Liver (tissue), 8 donors: ENCODE measurements at regions not wholly inside any gene's neighbourhood (a gene's known extent, or its start where the extent isn't known, plus 50 kb on each side); places are given as distances from the start of the nearest gene placed in this dataset.

Experiments used
- DNase-seq: peaks from one replicate; pipeline ENCODE4 v3.0.0-alpha.2; 2017; ENCODE audit warnings: low spot score
- H3K27ac ChIP-seq, 2 donors: one replicate each; pipeline ENCODE4 v1.7.0; 2013; ENCODE audit warnings: inconsistent platforms in 2 of 2, low read length in 2 of 2, control low read depth in 1 of 2, low read depth in 1 of 2, mild to moderate bottlenecking in 1 of 2
- H3K27me3 ChIP-seq, 4 donors: one replicate each; pipeline versions ENCODE4 v1.6.1 to v1.7.0; 2013; ENCODE audit warnings: low read length in 3 of 4, inconsistent platforms in 1 of 4, mild to moderate bottlenecking in 1 of 4, moderate library complexity in 1 of 4; ENCODE audit not compliant: control insufficient read depth in 4 of 4, insufficient read depth in 4 of 4
- H3K36me3 ChIP-seq, 4 donors: one replicate each; pipeline versions ENCODE4 v1.6.1 to v1.7.0; 2013; ENCODE audit warnings: low read length in 3 of 4, mild to moderate bottlenecking in 3 of 4, low read depth in 1 of 4, moderate library complexity in 1 of 4; ENCODE audit not compliant: control insufficient read depth in 4 of 4, insufficient read depth in 3 of 4
- H3K4me1 ChIP-seq, 4 donors: one replicate each; pipeline versions ENCODE4 v1.6.1 to v1.7.0; 2013; ENCODE audit warnings: low read length in 3 of 4, mild to moderate bottlenecking in 3 of 4, moderate library complexity in 1 of 4; ENCODE audit not compliant: control insufficient read depth in 4 of 4, insufficient read depth in 4 of 4
- H3K4me3 ChIP-seq, 3 donors: one replicate each; pipeline versions ENCODE4 v1.6.1 to v1.7.0; 2013; ENCODE audit warnings: low read length in 3 of 3, control low read depth in 1 of 3, low read depth in 1 of 3, mild to moderate bottlenecking in 1 of 3
- H3K9ac ChIP-seq, 2 donors: one replicate each; pipeline ENCODE4 v1.7.0; 2013; ENCODE audit warnings: low read length in 2 of 2, mild to moderate bottlenecking in 2 of 2, moderate library complexity in 2 of 2, control low read depth in 1 of 2, low read depth in 1 of 2
- H3K9me3 ChIP-seq, 4 donors: one replicate each; pipeline versions ENCODE4 v1.6.1 to v1.7.0; 2013; ENCODE audit warnings: low read length in 3 of 4; ENCODE audit not compliant: control insufficient read depth in 4 of 4
- ATF3 ChIP-seq: IDR thresholded peaks from 2 replicates; pipeline ENCODE4 v1.6.1; 2016; ENCODE audit warnings: antibody characterized with exemption
- FOXA1 ChIP-seq: IDR thresholded peaks from 2 replicates; pipeline ENCODE4 v1.6.1; 2016; ENCODE audit warnings: antibody characterized with exemption
- FOXA2 ChIP-seq: IDR thresholded peaks from 2 replicates; pipeline ENCODE4 v1.6.1; 2016; ENCODE audit warnings: antibody characterized with exemption
- GABPA ChIP-seq, 2 donors: IDR thresholded peaks in 1 of 2; conservative IDR thresholded peaks in 1 of 2; 2 replicates each; pipeline ENCODE4 v1.6.1; 2016; ENCODE audit warnings: antibody characterized with exemption in 2 of 2, mild to moderate bottlenecking in 1 of 2, moderate library complexity in 1 of 2
- HNF4A ChIP-seq, 2 donors: conservative IDR thresholded peaks; 2 replicates each; pipeline ENCODE4 v1.6.1; 2016; ENCODE audit warnings: antibody characterized with exemption in 2 of 2, mild to moderate bottlenecking in 2 of 2
- HNF4G ChIP-seq: IDR thresholded peaks from 2 replicates; pipeline ENCODE4 v1.6.1; 2016; ENCODE audit warnings: antibody characterized with exemption
- JUND ChIP-seq, 2 donors: IDR thresholded peaks; 2 replicates each; pipeline ENCODE4 v1.6.1; 2016; ENCODE audit warnings: antibody characterized with exemption in 2 of 2
- MAX ChIP-seq: IDR thresholded peaks from 2 replicates; pipeline ENCODE4 v1.6.1; 2016; ENCODE audit warnings: antibody characterized with exemption
- NR2F2 ChIP-seq: IDR thresholded peaks from 2 replicates; pipeline ENCODE4 v1.6.1; 2016; ENCODE audit warnings: antibody characterized with exemption
- RAD21 ChIP-seq, 2 donors: IDR thresholded peaks; 2 replicates each; pipeline ENCODE4 v1.6.1; 2016; ENCODE audit warnings: antibody characterized with exemption in 2 of 2, mild to moderate bottlenecking in 2 of 2
- RXRA ChIP-seq, 2 donors: IDR thresholded peaks; 2 replicates each; pipeline ENCODE4 v1.6.1; 2017 to 2018; ENCODE audit warnings: antibody characterized with exemption in 2 of 2, mild to moderate bottlenecking in 1 of 2
- SP1 ChIP-seq: IDR thresholded peaks from 2 replicates; pipeline ENCODE4 v1.6.1; 2018; ENCODE audit warnings: antibody characterized with exemption, mild to moderate bottlenecking
- TAF1 ChIP-seq: conservative IDR thresholded peaks from 2 replicates; pipeline ENCODE4 v1.6.1; 2016; ENCODE audit warnings: antibody characterized with exemption, mild to moderate bottlenecking
- YY1 ChIP-seq: IDR thresholded peaks from 2 replicates; pipeline ENCODE4 v1.6.1; 2016; ENCODE audit warnings: antibody characterized with exemption, mild to moderate bottlenecking
- WGBS: extraction: QIAGEN DNeasy Blood & Tissue Kit; methylation state at CpG from one replicate; pipeline ENCODE4 v1.1.7; 2013; 5-methylcytosine and 5-hydroxymethylcytosine counted together
- TF ChIP-seq, protein P1 (sequence below): IDR thresholded peaks from 2 replicates; pipeline ENCODE4 v1.6.1; 2016; ENCODE audit warnings: antibody characterized with exemption
- TF ChIP-seq, protein P2 (sequence below): IDR thresholded peaks from 2 replicates; pipeline ENCODE4 v1.6.1; 2016; ENCODE audit warnings: antibody characterized with exemption, mild to moderate bottlenecking
- TF ChIP-seq, protein P3 (sequence below): fragments of 150-350 bp; IDR thresholded peaks from 2 replicates; pipeline ENCODE4 v1.5.1; 2017; ENCODE audit warnings: improper control_type of control experiment, low read depth, low read length; ENCODE audit not compliant: missing input control
- donor health status: healthy.
- donor health status: healthy.
- donor health status: healthy.
- donor health status: healthy.
- donor health status: healthy.

DNA sequence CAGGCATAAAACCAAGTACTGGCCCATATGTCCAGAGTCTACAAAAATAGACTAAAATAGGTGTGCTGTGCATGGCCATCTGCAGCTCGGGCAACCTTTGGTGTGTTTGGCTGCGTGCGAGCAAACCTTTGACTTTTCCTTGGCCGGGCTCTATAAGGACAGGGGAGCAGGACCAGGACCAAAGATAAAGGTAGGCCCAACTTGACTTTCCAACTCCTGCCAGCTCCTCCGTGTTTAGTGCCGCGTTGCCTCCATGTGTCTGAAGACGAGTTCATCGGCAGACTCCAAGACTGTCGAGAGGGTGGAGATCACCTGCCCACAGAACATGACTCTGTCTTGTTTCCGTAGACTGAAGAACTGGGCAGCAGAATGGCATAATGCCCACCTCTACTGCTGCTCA lies 375.5 kb downstream of the IRS2 start:
- DNase-seq = no peak
- Histone ChIP-seq H3K36me3 (no peaks in the 10 kb centered on the region), H3K4me1 (peaks cover 6 to 34% (median 11%) of the 10 kb centered on the region in 4 donors), H3K9ac (no peak overlapping the region), H3K27ac (no peak overlapping the region), H3K27me3 (no peaks in the 10 kb centered on the region), H3K9me3 (no peaks in the 10 kb centered on the region), H3K4me3 (no peak overlapping the region)
- TF ChIP-seq, protein P1, sequence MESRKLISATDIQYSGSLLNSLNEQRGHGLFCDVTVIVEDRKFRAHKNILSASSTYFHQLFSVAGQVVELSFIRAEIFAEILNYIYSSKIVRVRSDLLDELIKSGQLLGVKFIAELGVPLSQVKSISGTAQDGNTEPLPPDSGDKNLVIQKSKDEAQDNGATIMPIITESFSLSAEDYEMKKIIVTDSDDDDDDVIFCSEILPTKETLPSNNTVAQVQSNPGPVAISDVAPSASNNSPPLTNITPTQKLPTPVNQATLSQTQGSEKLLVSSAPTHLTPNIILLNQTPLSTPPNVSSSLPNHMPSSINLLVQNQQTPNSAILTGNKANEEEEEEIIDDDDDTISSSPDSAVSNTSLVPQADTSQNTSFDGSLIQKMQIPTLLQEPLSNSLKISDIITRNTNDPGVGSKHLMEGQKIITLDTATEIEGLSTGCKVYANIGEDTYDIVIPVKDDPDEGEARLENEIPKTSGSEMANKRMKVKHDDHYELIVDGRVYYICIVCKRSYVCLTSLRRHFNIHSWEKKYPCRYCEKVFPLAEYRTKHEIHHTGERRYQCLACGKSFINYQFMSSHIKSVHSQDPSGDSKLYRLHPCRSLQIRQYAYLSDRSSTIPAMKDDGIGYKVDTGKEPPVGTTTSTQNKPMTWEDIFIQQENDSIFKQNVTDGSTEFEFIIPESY = no peak
- TF ChIP-seq NR2F2 (no peak), FOXA2 (no peak), RAD21 (IDR thresholded peaks at IDR 0.05) (no peak), RXRA (IDR thresholded peaks at IDR 0.05) (no peak), FOXA1 (no peak), ATF3 (no peak), GABPA (IDR thresholded peaks at IDR 0.05 in 1 of 2, conservative IDR thresholded peaks at IDR 0.05 in 1 of 2) (no peak), JUND (IDR thresholded peaks at IDR 0.05) (no peak), HNF4G (no peak), TAF1 (no peak), HNF4A (conservative IDR thresholded peaks at IDR 0.05) (no peak), MAX (no peak)
- TF ChIP-seq, protein P2, sequence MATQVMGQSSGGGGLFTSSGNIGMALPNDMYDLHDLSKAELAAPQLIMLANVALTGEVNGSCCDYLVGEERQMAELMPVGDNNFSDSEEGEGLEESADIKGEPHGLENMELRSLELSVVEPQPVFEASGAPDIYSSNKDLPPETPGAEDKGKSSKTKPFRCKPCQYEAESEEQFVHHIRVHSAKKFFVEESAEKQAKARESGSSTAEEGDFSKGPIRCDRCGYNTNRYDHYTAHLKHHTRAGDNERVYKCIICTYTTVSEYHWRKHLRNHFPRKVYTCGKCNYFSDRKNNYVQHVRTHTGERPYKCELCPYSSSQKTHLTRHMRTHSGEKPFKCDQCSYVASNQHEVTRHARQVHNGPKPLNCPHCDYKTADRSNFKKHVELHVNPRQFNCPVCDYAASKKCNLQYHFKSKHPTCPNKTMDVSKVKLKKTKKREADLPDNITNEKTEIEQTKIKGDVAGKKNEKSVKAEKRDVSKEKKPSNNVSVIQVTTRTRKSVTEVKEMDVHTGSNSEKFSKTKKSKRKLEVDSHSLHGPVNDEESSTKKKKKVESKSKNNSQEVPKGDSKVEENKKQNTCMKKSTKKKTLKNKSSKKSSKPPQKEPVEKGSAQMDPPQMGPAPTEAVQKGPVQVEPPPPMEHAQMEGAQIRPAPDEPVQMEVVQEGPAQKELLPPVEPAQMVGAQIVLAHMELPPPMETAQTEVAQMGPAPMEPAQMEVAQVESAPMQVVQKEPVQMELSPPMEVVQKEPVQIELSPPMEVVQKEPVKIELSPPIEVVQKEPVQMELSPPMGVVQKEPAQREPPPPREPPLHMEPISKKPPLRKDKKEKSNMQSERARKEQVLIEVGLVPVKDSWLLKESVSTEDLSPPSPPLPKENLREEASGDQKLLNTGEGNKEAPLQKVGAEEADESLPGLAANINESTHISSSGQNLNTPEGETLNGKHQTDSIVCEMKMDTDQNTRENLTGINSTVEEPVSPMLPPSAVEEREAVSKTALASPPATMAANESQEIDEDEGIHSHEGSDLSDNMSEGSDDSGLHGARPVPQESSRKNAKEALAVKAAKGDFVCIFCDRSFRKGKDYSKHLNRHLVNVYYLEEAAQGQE = no peak
- 71% methylated on average over 11 of the region's 11 CpGs for WGBS

- Histone ChIP-seq H3K27ac (peak overlapping the region; percentile 76 to 89), H3K27me3 (no peaks in the 10 kb centered on the region), H3K4me3 (no peak overlapping the region), H3K9me3 (no peaks in the 10 kb centered on the region), H3K4me1 (peaks cover 8 to 37% (median 12%) of the 10 kb centered on the region in 4 donors), H3K9ac (no peak overlapping the region), H3K36me3 (no peaks in the 10 kb centered on the region)
- no peak for DNase-seq
- 33% methylated on average over 14 of the region's 14 CpGs for WGBS
- TF ChIP-seq RAD21 (IDR thresholded peaks at IDR 0.05) (peak in 1 of 2 donors; percentile 39), TAF1 (no peak), SP1 (peak; percentile 84), GABPA (IDR thresholded peaks at IDR 0.05 in 1 of 2, conservative IDR thresholded peaks at IDR 0.05 in 1 of 2) (no peak), MAX (peak; percentile 49), FOXA2 (no peak), ATF3 (peak; percentile 19), YY1 (peak; percentile 65), FOXA1 (no peak), HNF4G (peak; percentile 30)
- TF ChIP-seq, protein P3, sequence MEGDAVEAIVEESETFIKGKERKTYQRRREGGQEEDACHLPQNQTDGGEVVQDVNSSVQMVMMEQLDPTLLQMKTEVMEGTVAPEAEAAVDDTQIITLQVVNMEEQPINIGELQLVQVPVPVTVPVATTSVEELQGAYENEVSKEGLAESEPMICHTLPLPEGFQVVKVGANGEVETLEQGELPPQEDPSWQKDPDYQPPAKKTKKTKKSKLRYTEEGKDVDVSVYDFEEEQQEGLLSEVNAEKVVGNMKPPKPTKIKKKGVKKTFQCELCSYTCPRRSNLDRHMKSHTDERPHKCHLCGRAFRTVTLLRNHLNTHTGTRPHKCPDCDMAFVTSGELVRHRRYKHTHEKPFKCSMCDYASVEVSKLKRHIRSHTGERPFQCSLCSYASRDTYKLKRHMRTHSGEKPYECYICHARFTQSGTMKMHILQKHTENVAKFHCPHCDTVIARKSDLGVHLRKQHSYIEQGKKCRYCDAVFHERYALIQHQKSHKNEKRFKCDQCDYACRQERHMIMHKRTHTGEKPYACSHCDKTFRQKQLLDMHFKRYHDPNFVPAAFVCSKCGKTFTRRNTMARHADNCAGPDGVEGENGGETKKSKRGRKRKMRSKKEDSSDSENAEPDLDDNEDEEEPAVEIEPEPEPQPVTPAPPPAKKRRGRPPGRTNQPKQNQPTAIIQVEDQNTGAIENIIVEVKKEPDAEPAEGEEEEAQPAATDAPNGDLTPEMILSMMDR = no peak
- TF ChIP-seq, protein P2 = peak; percentile 50
Measured at GRCh38 chr13:109408591-109409382, 377.6 kb downstream of the IRS2 start.
